GM11168 (cell line): ENCODE measurements at regions not wholly inside any gene's neighbourhood (a gene's known extent, or its start where the extent isn't known, plus 50 kb on each side); places are given as distances from the start of the nearest gene placed in this dataset.

Experiments used
- in situ Hi-C: fragments of 300-500 bp; cut with MboI; formaldehyde crosslinking; loops from one replicate; pipeline ENCODE4 v1.12.0; 2022; ENCODE audit warnings: low sequenced_read_pairs; ENCODE audit not compliant: unreplicated experiment

DNA sequence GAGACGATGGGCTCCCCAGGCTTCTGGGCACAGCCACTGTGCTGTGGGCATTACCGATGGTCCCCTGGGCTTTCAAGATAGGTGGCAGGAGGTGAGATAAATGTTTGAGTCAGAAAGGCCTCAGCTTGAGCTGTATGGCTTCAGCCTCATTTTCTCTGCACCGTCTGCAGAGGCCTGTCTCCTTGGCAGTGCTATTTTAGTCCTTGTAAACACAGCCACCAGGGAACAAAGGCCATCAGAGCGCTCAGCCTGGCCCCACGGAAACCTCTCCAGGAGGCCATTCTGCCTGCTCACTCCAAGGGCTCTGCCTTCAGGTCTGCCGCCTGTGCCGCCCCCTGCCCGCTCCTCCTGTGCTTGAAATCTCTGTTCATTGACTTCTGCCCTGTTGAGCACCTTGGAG is 1424.9 kb downstream of the TBC1D22A start:
- in situ Hi-C loops, result no loop called here

DNA sequence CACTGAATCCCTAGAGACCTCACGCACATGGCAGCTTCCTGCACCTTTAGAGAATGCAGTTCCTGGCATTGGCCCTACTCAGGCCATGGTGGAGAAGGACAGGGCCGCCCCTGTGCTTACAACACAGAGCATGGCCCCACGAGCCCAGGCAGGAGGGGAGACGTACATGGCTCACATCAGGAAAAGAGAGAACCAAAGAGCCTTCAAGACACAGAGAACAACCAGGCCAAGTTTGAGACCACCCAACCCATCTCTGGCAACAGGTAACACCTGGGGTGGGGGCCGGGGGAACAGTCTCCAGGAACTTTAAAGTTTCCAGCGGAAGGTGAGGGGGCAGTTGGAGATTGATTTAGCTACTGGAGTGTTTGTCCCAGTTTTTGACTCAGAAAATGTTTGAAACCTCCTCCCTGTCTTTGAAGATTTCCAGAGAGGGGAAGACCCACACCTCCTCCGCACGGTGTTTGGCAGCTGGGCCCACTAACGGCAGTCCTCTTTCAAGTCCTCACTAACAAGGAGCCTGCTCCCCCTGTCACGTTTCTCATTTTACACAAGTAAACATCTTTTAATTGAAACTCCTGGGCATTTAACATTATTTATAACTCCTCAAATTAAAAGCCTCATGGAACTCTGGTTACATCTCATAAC is 1423.8 kb downstream of the TBC1D22A start:
- in situ Hi-C loops, result no loop called here

DNA sequence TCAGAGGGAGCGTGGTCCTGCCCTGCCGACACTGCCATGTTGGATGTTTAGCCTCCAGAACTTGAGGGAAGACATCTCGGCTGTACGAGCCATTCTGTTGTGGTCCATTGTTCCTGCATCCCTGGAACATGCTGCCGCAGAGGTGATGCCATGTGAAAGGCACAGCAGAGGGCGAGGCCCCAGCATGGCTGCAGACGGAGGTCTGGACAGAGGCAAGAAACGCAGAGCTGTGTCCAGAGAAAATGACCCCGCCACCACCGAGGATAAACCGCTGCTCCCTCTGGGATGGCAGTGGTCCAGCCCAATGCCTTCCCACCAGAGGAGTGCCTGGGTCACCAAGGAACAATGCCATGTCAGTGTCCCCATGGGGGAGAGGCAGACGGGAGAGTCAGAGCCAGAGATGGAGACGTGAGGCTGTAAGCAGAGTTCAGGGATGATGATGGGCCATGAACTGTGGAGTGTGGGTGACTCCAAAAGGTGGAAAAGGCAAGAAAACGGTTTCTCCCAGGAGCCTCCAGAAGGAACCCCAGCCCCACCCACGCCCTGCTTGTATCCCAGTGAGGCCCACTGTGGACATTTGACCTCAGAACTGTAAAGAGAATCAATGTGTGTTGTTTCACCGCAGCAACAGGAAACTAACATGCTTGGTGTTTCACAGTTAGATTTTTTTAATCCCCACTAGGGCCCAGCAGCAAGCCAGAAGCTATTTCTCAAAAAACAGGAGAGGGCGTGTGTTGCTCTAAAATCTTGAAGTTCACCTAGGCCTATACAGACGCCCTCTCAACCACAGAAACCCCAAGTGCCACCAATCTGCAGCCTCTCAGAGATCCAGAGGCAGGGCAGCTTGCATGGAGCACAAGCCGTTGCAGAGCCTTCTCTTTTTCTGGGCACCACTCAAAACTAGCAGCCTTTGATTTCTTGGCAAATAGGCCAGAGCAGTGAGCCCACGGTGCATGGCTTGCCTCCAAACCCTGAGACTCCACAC is 1422.9 kb downstream of the TBC1D22A start:
- in situ Hi-C loops, result no loop called here

DNA sequence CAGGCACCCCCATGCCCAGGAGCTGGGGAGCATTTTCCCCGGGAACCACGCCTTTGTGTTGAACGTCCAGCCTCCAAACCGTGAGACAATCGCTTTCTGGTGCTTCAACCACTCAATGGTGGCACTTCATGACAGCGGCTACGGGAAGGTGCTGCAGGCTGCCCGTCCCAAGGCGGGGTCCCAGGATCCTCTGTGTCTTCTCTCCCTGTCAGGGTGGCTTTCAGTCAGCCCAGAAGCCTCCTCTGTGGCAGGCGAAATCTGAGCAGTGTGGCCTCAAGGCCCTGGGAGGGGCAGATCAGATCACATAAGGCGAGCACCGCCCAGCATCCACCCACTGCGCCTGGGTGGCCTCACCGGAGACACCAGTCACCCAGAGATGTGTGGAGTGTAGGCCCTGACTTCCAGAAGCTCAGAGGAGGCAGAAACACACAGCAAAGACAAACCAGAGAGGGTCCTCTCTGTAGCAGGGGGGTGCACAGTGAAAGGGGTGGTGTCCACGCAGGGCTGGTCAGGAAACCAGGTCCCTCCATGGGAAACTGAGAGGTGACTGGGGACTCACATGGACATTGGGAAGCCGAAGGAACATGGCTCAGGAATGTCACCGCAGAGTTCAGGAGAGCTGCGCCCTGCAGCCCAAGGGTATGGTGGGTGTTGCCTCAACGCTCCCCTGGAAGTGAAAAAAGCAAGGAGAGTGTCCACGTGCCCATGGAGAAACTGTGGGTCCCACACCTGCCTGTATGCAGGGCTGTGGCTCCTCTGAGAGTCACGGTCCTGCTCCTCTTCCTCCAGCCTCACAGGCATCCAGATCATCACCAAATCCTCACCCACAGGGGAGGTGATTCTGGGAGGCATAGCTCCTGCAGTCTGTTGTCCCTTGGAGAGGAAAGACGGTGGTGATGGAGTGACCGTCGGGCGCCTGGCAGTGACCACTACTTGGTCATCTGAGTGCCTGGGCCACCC is 1420.7 kb downstream of the TBC1D22A start:
- in situ Hi-C loops, result no loop called here

DNA sequence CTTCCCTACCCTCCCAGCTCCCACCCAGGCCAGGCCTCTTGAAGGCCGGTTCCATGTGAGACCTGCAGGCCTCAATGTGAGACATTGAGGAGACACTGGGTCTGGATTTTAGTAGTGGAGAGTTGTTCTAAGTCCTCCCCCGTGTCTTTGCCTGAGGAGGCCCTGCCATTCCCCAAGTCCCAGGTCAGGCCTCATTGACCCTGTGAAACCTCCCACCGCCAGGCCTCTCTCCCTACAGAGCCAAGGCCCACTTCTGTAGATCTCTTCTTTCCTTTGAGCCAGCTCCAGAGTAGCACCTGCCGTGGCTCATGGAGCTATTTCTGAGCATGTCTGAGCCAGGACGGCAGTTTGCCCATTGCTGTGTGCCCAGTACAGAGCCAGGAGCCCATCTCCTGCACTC is 1419.6 kb downstream of the TBC1D22A start:
- in situ Hi-C loops, result no loop called here

DNA sequence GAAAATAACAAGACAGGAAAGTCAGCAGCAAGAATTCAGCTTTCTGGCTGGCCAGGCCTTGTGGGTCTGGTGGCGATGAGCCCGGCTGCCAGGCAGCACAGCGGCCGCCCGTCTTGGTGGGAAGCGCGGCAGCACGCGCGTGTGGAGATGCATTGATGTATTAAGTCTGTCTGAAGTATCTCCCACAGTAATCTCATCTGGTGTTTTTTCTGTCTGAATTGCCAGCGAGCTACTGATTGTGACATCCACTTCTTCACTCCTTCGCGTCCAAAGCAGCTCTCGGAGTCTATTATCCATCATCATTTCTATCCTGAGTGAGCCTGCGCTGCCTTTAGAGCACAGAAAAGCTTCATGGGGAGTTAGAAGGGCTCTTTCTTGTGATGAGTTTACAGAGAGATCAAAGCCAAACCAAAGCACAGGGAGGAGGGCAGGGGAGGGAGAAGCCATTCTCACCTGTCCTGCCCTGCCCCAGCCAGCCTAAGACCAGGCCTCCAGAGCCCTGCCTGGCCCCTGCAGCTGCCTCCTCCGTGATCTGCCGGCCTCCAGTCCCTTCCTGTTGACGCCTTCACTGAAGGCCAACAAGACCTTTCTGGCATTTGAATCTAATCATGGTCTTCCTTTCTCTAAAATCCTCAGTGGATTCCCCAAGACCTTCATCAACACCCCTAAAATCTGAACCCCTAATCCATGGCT is 1419.0 kb downstream of the TBC1D22A start:
- in situ Hi-C loops, result no loop called here

DNA sequence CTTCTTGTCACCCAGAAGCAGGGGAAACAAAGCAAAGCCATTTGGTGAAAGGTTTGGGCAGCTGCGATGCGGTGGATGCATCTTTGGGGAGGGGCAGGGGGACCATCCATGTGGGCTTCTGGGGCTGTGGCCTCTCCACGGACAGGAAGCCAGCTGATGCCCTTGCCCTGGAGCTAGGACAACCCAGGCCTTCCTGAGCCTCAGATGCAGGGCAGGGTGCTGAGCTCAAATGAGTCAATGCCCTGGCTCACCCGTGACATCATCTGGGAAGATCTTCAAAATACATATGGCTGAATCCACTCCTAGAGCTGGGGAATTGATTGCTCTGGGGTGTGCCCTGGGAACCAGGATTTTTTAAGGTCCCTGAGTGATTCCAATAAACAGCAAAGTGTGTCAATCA is 1418.2 kb downstream of the TBC1D22A start:
- in situ Hi-C loops, result no loop called here

DNA sequence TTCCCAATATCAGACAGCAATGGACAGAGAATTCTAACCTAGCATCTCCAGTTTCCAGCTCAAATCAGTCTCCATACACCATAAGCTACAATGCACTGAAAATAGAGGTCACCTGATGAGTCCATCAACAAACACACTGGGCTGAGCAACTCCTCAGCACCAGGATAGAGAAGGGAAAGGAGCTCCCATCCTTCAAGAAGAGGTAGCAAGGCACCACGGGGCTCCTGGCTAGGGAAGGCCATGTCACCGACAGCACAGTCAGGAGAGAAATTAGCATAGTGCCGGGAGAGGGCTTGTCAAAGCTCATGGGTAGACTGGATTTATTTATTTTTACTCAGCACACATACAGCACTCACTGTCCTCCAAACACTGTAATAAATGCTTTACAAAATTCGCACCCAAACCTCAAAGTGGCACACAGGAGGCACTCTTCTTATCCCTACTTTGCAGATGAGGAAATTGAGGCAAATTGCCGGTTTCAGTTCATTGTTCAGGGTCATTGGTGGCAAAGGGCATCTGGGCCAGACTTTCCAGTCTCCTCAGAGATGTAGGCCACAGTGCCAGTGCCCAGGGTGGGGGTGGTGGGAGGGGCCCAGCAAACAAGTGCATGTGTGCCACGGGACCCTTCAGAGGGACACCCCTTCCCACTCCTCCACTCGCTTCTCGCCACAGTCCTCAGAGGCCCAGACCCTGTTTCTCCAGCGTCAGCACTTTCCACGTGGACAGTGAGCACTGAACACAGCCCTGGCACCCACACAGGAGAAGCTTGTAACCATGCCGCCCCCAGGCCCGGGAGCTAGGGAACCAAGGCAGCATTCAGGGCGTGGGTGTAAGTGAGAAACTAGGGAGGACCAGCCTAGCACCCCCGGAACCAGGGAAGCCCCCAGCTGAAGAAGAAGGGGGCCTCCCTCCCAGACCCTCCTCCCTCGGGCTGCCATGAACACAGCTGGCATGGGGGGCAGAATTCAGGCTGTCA is 1417.4 kb downstream of the TBC1D22A start:
- in situ Hi-C loops, result no loop called here

DNA sequence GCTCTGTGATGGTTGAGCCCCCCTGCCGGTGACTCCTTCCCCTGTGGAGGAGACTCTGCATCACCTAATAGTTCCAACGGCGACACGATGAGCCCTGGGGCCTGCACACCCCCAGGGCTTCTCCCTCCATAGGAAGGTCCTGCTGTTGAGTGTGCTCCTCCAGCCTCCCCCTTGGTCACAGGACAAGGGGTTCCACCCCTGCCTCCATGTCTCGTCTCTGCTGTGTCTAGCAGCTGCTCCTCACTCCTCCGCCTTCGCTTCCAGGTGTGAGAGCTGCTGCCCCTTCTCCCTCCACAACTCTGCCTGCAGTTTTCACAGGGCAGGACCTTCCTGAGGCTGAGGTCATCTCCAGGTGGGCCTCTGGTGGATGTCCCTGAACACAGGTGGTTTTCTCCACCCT is 1416.1 kb downstream of the TBC1D22A start:
- in situ Hi-C loops, result no loop called here

DNA sequence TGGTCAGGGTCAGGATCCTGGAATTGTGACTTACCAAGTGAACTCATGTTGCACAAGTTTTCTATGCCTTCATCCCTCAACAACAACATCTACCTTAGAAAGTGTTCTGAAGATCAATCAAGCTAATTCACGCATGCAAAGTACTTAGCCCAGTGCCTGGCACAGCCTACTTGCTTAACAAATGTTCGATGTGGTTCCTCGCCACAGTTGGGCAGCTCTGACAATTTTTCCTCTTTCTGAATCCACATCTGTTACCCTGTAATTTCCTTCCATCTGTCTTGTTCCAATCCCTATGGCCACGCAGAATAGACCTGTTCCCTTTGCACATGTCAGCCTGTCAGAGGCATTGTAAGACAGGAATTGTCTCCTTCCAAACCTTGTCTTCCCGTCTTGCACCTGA is 1415.2 kb downstream of the TBC1D22A start:
- in situ Hi-C loops, result no loop called here

DNA sequence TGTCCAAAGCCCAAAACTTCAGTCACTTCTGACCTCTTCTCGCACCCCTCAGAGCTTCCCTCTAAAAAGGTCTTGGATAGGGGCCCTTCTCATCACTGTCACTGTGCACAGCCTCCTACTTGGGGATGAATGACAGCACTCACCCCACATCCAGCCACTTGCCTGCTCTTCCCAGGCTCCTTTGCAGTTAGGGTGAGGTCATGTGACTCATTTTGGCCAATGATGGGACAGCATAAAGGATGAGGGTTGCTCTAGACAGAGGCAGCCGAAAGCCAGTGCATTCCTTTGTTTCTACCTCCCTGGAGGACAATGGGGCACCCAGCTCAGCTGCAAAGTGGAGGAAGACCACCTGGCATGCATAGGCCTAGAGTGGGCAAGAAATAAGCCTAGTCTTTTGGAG is 1413.3 kb downstream of the TBC1D22A start:
- in situ Hi-C loops, result no loop called here

DNA sequence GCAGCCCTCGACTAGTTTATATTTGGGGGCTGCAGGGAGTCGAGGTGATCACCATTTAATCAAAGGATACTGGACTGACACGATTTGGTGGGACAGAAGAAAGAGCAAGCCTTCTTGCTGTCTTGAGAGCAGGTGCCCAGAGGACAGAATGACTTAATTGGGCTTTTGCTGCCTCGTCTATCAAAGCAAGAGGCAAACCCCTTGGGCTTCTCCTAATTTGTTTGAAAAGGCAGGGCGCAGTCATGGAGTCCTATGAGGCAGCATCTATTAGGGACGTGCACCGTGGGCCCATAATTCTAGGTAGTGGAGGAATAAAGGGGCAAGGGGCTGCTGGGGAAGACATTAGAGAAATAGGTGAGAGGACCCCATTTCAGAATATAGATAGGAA is 1411.3 kb downstream of the TBC1D22A start:
- in situ Hi-C loops, result no loop called here

DNA sequence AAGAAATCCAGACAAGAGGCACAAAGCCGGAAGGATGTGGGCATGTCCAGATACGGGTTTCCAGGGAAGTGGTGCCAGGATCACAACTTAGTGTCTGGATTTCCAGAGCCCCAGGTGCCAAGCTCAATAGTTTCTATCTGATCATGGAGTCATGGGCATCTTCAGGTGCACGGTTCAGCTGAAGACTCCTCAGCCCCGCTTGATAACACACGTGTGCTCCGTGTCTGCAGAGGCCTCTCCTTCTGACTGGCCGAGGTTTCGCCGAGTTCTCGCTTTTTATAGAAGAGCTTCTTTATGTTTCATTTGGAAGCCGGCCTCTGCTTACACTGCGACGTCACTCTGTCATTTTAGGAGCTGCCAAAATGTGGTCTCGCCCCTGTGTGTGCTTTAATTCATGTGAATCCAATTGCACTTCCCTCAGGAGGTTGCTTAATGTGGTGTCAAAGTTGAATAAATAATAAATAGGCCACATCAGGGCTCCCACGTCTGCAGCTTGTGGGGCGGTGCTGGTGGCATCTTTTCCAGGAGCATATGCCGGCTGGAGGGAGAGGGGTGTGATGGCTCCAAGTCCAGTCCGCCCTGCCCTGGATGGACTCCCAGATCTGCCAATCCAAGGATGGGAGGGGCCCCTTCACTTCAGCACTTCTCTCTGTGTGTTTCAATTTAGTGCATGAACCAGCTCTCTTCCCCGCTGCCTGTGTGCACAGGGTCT is 1410.8 kb downstream of the TBC1D22A start:
- in situ Hi-C loops, result no loop called here

DNA sequence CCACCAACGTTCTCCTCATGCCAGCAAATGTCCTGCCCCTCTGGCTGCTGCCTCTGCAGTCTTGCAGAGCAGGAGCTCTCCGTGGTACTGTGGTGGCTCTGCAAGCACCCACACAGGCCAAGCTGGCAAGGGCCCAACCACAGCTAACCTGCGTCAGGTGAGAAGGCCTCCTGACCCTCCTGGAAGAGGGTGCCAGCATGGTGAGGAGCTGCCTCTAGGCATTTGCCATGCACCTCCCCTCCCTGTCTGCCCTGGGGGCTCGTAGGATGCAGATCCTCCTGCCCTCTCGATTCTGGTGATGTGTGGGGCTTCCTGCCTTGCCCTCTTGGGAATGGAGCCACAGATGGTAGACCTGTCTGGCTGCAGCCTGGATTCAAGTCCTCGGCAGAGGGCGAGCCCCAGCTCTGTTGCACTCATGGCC is 1408.8 kb downstream of the TBC1D22A start:
- in situ Hi-C loops, result no loop called here

DNA sequence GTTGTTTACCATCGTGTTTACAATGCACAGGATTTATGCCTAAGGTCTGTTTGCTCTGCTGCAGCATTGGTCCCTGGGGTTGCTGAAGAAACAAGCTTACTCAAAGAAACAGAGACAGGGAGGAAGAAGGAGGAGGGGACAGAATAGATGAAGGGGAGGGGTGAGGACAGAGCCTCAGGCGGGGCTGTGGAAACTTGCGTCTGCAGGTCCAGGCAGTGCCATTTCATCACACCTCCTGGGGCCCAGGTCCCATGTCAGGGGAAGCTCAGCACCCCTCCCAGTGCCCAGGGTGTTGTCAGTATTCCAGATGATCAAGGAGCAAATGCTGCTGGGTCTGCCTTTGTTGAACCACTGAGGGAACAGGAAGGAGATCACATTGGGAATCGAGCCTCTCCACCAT is 1406.8 kb downstream of the TBC1D22A start:
- in situ Hi-C loops, result no loop called here

DNA sequence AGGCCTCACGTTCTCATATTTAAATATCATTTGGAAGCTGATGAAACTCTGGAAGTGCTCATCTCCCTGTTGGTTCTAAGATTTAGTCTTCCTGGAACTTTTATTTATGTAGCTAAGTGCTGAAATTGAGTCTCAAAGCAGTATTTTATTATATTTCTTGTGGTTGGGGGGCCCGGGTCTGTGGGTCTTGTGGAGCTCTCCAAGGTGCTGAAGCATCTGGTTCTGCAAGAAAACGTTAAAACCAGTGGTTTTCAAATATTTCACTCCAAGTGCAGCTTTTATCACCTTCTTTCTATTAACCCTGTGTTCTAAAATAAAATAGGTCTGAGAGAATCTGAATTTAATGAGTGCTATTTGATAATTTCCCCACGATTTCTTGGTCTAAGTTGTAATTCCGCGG is 1404.8 kb downstream of the TBC1D22A start:
- in situ Hi-C loops, result no loop called here

DNA sequence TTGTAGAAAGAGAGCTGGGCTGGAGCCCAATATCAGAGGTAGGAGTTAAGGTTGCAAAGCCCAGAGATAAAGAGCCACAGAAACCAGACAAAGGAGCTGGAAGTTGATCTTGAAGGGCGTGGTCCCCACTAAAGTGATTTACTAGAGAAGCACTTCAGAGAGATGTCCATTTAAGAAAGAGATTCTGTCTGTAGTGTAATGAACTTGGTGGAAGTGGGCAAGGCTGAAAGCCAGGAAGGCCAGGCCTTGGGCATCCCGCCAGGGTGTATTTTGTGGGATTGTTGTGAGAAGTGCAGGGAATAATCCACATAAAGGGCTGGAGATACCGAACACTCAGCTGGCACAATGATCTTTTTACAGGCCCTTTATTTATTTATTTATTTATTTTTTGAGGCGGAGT is 1398.8 kb downstream of the TBC1D22A start:
- in situ Hi-C loops, result no loop called here

DNA sequence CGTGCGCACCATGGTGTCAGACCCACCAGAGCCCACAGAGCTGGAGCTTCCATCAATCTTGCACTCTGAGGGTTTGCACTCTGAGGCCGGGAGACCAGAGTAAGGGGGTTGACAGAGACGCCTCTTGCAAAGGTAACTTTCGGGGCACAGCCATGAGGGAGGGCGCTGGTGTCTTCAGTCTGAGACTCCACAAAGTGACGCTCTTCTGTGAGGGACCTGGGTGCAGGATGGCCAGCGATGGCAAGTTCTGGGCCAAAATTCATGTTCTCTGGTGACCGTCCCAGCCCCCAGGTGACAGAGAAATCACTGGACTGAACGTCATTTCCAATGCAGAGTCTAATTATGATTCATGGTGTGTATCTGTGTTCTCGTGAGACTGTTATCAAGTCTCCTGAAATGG is 1395.2 kb downstream of the TBC1D22A start:
- in situ Hi-C loops, result no loop called here
